Thyroid gland (tissue), 4 donors: ENCODE measurements at regions not wholly inside any gene's neighbourhood (a gene's known extent, or its start where the extent isn't known, plus 50 kb on each side); places are given as distances from the start of the nearest gene placed in this dataset.

Source experiments
- POLR2A ChIP-seq, 2 donors: fragments of 450-650 bp; IDR thresholded peaks; one replicate each; pipeline ENCODE4 v1.6.1; 2017; ENCODE audit warnings: antibody characterized with exemption in 2 of 2, mild to moderate bottlenecking in 2 of 2, moderate library complexity in 1 of 2
- TF ChIP-seq, protein P1 (sequence below), 6 experiments: fragments of 200-600 bp in 3 of 6; fragments of 450-650 bp in 3 of 6; sonication (generic) in 3 of 6; IDR thresholded peaks; one replicate each; pipeline ENCODE4 v1.5.1; 2016 to 2019; ENCODE audit warnings: antibody characterized with exemption in 6 of 6, mild to moderate bottlenecking in 2 of 6, inconsistent platforms in 1 of 6, moderate library complexity in 1 of 6

DNA sequence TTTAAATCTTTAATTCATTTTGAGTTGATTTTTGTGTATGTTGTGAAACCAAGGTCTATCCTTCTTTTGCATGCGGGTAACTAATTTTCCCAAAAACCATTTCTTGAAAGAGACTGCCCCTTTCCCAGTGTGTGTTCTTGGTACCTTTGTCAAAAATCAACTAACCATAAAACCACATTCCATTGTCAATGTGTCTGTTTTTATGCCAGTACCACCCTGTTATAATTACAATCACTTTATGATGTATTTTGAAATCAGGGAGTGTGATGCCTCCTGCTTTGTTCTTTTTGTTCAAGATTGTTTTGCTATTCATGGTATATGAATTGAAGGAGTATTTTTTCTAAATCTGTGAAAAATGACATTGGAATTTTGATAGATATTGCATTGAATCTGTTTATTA lies 689.6 kb downstream of the TSN start:
- TF ChIP-seq, protein P1, sequence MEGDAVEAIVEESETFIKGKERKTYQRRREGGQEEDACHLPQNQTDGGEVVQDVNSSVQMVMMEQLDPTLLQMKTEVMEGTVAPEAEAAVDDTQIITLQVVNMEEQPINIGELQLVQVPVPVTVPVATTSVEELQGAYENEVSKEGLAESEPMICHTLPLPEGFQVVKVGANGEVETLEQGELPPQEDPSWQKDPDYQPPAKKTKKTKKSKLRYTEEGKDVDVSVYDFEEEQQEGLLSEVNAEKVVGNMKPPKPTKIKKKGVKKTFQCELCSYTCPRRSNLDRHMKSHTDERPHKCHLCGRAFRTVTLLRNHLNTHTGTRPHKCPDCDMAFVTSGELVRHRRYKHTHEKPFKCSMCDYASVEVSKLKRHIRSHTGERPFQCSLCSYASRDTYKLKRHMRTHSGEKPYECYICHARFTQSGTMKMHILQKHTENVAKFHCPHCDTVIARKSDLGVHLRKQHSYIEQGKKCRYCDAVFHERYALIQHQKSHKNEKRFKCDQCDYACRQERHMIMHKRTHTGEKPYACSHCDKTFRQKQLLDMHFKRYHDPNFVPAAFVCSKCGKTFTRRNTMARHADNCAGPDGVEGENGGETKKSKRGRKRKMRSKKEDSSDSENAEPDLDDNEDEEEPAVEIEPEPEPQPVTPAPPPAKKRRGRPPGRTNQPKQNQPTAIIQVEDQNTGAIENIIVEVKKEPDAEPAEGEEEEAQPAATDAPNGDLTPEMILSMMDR (IDR thresholded peaks at IDR 0.05) = no peak
- no peak for TF ChIP-seq POLR2A (IDR thresholded peaks at IDR 0.05)
